Stomach (tissue), 8 donors: ENCODE measurements at regions not wholly inside any gene's neighbourhood (a gene's known extent, or its start where the extent isn't known, plus 50 kb on each side); places are given as distances from the start of the nearest gene placed in this dataset.
"Not testable (repeated sequence)": the region's sequence is repeated elsewhere in the genome, so short reads cannot be mapped to it uniquely, and the experiment has no call there.

Experiments used
- DNase-seq, 2 donors: peaks; one replicate each; pipeline versions ENCODE4 v3.0.0 to v3.0.0-alpha.2; 2013 to 2019
- H3K27ac ChIP-seq, 5 donors: fragments of 200-600 bp in 4 of 5; sonication (generic) in 4 of 5; one replicate each; pipeline ENCODE4 v1.5.1; 2013 to 2019; ENCODE audit warnings: mild to moderate bottlenecking in 1 of 5, moderate library complexity in 1 of 5
- H3K27me3 ChIP-seq, 3 donors: fragments of 200-600 bp; sonication (generic); one replicate each; pipeline ENCODE4 v1.5.1; 2017 to 2019; ENCODE audit warnings: mixed run types in 1 of 3
- H3K36me3 ChIP-seq, 4 donors: fragments of 200-600 bp; sonication (generic); 1 replicate in 3 of 4; 2 replicates in 1 of 4; pipeline ENCODE4 v1.5.1; 2016 to 2019
- H3K4me1 ChIP-seq, 4 donors: fragments of 200-600 bp; sonication (generic); one replicate each; pipeline ENCODE4 v1.5.1; 2016 to 2019
- H3K4me3 ChIP-seq, 4 donors: fragments of 200-600 bp; sonication (generic) in 3 of 4; one replicate each; pipeline ENCODE4 v1.5.1; 2016 to 2019; ENCODE audit warnings: mild to moderate bottlenecking in 1 of 4
- H3K9me3 ChIP-seq, 4 donors: fragments of 200-600 bp; sonication (generic); one replicate each; pipeline ENCODE4 v1.5.1; 2016 to 2019
- CTCF ChIP-seq, 7 experiments: fragments of 450-650 bp in 4 of 7; fragments of 200-600 bp in 3 of 7; sonication (generic) in 3 of 7; IDR thresholded peaks; one replicate each; pipeline ENCODE4 v1.5.1; 2016 to 2019; ENCODE audit warnings: antibody characterized with exemption in 7 of 7, control low read depth in 2 of 7, mild to moderate bottlenecking in 1 of 7
- EP300 ChIP-seq: sonication (generic); formaldehyde crosslinking; IDR thresholded peaks from one replicate; pipeline ENCODE4 v1.6.1; 2017; ENCODE audit warnings: antibody characterized with exemption
- POLR2A ChIP-seq, 4 donors: fragments of 450-650 bp; IDR thresholded peaks; one replicate each; pipeline ENCODE4 v1.6.1; 2016; ENCODE audit warnings: antibody characterized with exemption in 4 of 4, control low read depth in 2 of 4, mild to moderate bottlenecking in 1 of 4, moderate library complexity in 1 of 4
- POLR2AphosphoS5 ChIP-seq, 3 donors: sonication (generic); formaldehyde crosslinking; IDR thresholded peaks; one replicate each; pipeline ENCODE4 v1.6.1; 2016; ENCODE audit warnings: antibody characterized with exemption in 3 of 3
- WGBS, 5 donors: extraction: QIAGEN DNeasy Blood & Tissue Kit in 3 of 5; methylation state at CpG; one replicate each; pipeline versions ENCODE4 v1.1.5 to v1.1.7; 2013 to 2018; 5-methylcytosine and 5-hydroxymethylcytosine counted together
- intact Hi-C: fragments of 100-400 bp; cut with DNase I; formaldehyde crosslinking; loops from one replicate; pipeline ENCODE4 v1.15.1; 2023; ENCODE audit warnings: low total_unique reads
- donor health status: healthy with polysubstance abuse.
- donor health status: Bipolar disorder and iron deficiency.
- donor health status: healthy.

DNA sequence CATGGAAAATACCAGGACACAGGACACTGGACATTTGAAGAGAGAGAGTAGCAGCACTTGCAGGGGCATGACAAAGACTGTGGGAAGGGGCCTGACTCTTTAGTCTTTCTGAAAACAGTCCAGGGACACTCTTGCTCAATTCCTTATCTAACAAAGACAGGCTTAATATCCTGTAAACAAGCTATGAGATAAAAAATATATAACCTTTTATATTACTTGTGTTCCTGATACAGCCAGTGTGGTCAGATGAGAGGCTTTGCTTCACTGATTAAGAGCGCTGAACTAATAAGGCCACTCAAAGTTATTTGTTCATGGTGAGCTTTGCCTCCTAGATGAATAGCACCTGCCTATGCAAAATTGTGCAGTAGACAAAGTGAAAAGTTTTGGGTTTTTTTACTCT, 518.7 kb downstream of the LRRC70 start:
- Histone ChIP-seq H3K4me1 (no peaks in the 10 kb centered on the region), H3K4me3 (no peak overlapping the region), H3K27ac (no peak overlapping the region), H3K9me3 (no peaks in the 10 kb centered on the region), H3K27me3 (no peaks in the 10 kb centered on the region), H3K36me3 (no peaks in the 10 kb centered on the region)
- TF ChIP-seq POLR2A (IDR thresholded peaks at IDR 0.05) (no peak), CTCF (IDR thresholded peaks at IDR 0.05) (no peak), POLR2AphosphoS5 (IDR thresholded peaks at IDR 0.05) (no peak), EP300 (no peak)
- 42 to 73% (median 67%) methylated on average over 1 of the region's 1 CpG for WGBS, 5 donors
- DNase-seq: no peak
- intact Hi-C loops: no loop called here

DNA sequence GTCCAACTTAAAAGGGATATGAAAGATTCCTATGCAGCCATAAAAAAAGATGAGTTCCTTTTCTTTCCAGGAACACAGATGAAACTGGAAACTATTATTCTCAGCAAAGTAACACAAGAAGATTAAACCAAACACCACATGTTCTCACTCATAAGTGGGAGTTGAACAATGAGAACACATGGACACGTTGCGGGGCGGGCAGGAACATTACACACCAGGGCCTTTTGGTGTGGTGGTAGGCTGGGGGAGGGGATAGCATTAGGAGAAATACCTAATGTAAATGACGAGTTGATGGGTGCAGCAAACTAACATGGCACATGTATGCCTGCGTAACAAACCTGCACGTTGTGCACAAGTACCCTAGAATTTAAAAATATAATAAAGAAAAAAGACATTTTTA, 516.1 kb downstream of the LRRC70 start:
- WGBS, 5 donors: 85 to 93% (median 88%) methylated on average over 6 of the region's 6 CpGs
- Histone ChIP-seq H3K9me3 (peaks cover 0 to 13% (median 4%) of the 10 kb centered on the region in 4 donors), H3K36me3 (no peaks in the 10 kb centered on the region), H3K4me3 (no peak overlapping the region), H3K27me3 (no peaks in the 10 kb centered on the region), H3K27ac (no peak overlapping the region), H3K4me1 (no peaks in the 10 kb centered on the region)
- no peak for DNase-seq
- no peak for TF ChIP-seq POLR2AphosphoS5 (IDR thresholded peaks at IDR 0.05)
- TF ChIP-seq CTCF (IDR thresholded peaks at IDR 0.05): no peak
- TF ChIP-seq POLR2A (IDR thresholded peaks at IDR 0.05): no peak
- TF ChIP-seq EP300: no peak
- intact Hi-C loops: no loop called here

- intact Hi-C loops: no loop called here
- no peak for DNase-seq
- Histone ChIP-seq H3K27me3 (no peaks in the 10 kb centered on the region), H3K4me3 (no peak overlapping the region), H3K27ac (no peak overlapping the region), H3K36me3 (no peaks in the 10 kb centered on the region), H3K4me1 (no peaks in the 10 kb centered on the region), H3K9me3 (peaks cover 0 to 13% (median 7%) of the 10 kb centered on the region in 4 donors)
- TF ChIP-seq EP300 (no peak), CTCF (IDR thresholded peaks at IDR 0.05) (no peak), POLR2A (IDR thresholded peaks at IDR 0.05) (no peak), POLR2AphosphoS5 (IDR thresholded peaks at IDR 0.05) (no peak)
- WGBS, 5 donors: 71 to 81% (median 78%) methylated on average over 1 of the region's 1 CpG
Measured at GRCh38 chr5:63089147-63089546, 510.5 kb downstream of the LRRC70 start.

DNA sequence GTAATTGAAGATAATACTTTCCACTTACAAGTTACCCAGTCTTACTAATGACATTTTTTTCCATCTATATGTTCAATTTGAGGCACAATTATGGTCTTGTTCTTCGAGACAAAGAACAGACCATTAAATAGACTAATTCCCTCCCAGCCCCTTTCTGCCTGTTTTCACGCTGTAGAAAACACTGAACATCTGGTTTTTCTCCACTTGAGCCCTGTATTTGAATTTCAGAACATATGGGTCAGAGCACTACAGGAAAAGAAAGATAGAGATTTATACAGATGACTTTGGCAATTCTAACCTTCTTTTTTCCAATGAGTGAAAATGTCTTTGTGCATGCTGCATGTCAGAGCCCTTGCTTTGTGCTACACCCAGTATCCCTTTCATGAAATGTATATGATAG, 506.9 kb downstream of the LRRC70 start:
- WGBS, 5 donors: 31 to 68% (median 48%) methylated on average over 2 of the region's 2 CpGs
- H3K27ac ChIP-seq: no peak overlapping the region
- H3K4me1 ChIP-seq: no peaks in the 10 kb centered on the region
- no peaks in the 10 kb centered on the region for H3K27me3 ChIP-seq
- TF ChIP-seq POLR2A (IDR thresholded peaks at IDR 0.05) (no peak), EP300 (no peak), CTCF (IDR thresholded peaks at IDR 0.05) (no peak), POLR2AphosphoS5 (IDR thresholded peaks at IDR 0.05) (no peak)
- H3K9me3 ChIP-seq: peaks cover 0 to 5% (median 1%) of the 10 kb centered on the region in 4 donors
- H3K4me3 ChIP-seq: no peak overlapping the region
- peak in 1 of 2 donors; percentile 55 for DNase-seq
- no peaks in the 10 kb centered on the region for H3K36me3 ChIP-seq
- intact Hi-C loops: no loop called here

GRCh38 chr5:63083689-63084088, 505.1 kb downstream of the LRRC70 start:
- WGBS, 5 donors: 89 to 98% (median 91%) methylated on average over 14 to 22 of the region's 22 CpGs
- H3K36me3 ChIP-seq, intact Hi-C loops, H3K27me3 ChIP-seq, H3K27ac ChIP-seq, H3K9me3 ChIP-seq, H3K4me3 ChIP-seq, H3K4me1 ChIP-seq, DNase-seq: not testable (repeated sequence)
